ENCODE measurements at regions not wholly inside any gene's neighbourhood (a gene's known extent, or its start where the extent isn't known, plus 50 kb on each side); places are given as distances from the start of the nearest gene placed in this dataset.

GRCh38 chr12:132409495-132410295 lies 80.3 kb upstream of the FBRSL1 start:
- Mint-ChIP-seq H3K4me1 (ENCODE audit: unreplicated experiment) (no peaks in the 10 kb centered on the region), H3K4me3 (ENCODE audit: unreplicated experiment) (no peak overlapping the region), H3K9me3 (ENCODE audit: unreplicated experiment) (no peaks in the 10 kb centered on the region), H3K27me3 (ENCODE audit: unreplicated experiment) (peaks cover 2% of the 10 kb centered on the region), H3K27ac (ENCODE audit: unreplicated experiment) (no peak overlapping the region), H3K36me3 (ENCODE audit: unreplicated experiment) (no peaks in the 10 kb centered on the region)
- no peak for DNase-seq (ENCODE audit: extremely low spot score, unreplicated experiment)
- no peak for TF ChIP-seq CTCF (IDR thresholded peaks at IDR 0.05)

- no peak for TF ChIP-seq CTCF (IDR thresholded peaks at IDR 0.05)
- DNase-seq (ENCODE audit: extremely low spot score, unreplicated experiment) = no peak
- H3K4me3 Mint-ChIP-seq (ENCODE audit: unreplicated experiment) = no peak overlapping the region
- H3K27ac Mint-ChIP-seq (ENCODE audit: unreplicated experiment) = no peak overlapping the region
- H3K36me3 Mint-ChIP-seq (ENCODE audit: unreplicated experiment) = no peaks in the 10 kb centered on the region
- peaks cover 2% of the 10 kb centered on the region for H3K27me3 Mint-ChIP-seq (ENCODE audit: unreplicated experiment)
- no peaks in the 10 kb centered on the region for H3K4me1 Mint-ChIP-seq (ENCODE audit: unreplicated experiment)
- no peaks in the 10 kb centered on the region for H3K9me3 Mint-ChIP-seq (ENCODE audit: unreplicated experiment)
Observed at GRCh38 chr12:132408626-132409494, 79.5 kb upstream of the GALNT9 start.

- H3K4me1 Mint-ChIP-seq (ENCODE audit: unreplicated experiment) = no peaks in the 10 kb centered on the region
- H3K36me3 Mint-ChIP-seq (ENCODE audit: unreplicated experiment) = no peaks in the 10 kb centered on the region
- no peak overlapping the region for H3K4me3 Mint-ChIP-seq (ENCODE audit: unreplicated experiment)
- H3K27ac Mint-ChIP-seq (ENCODE audit: unreplicated experiment) = no peak overlapping the region
- H3K9me3 Mint-ChIP-seq (ENCODE audit: unreplicated experiment) = no peaks in the 10 kb centered on the region
- no peak for TF ChIP-seq CTCF (IDR thresholded peaks at IDR 0.05)
- no peak for DNase-seq (ENCODE audit: extremely low spot score, unreplicated experiment)
- peaks cover 2% of the 10 kb centered on the region for H3K27me3 Mint-ChIP-seq (ENCODE audit: unreplicated experiment)
Observed at GRCh38 chr12:132407992-132408391, 78.6 kb upstream of the GALNT9 start.

GRCh38 chr12:132407451-132407961 lies 78.1 kb upstream of the GALNT9 start:
- no peak overlapping the region for H3K4me3 Mint-ChIP-seq (ENCODE audit: unreplicated experiment)
- H3K9me3 Mint-ChIP-seq (ENCODE audit: unreplicated experiment) = no peaks in the 10 kb centered on the region
- no peaks in the 10 kb centered on the region for H3K36me3 Mint-ChIP-seq (ENCODE audit: unreplicated experiment)
- peaks cover 5% of the 10 kb centered on the region for H3K27me3 Mint-ChIP-seq (ENCODE audit: unreplicated experiment)
- TF ChIP-seq CTCF (IDR thresholded peaks at IDR 0.05) = no peak
- DNase-seq (ENCODE audit: extremely low spot score, unreplicated experiment) = no peak
- H3K4me1 Mint-ChIP-seq (ENCODE audit: unreplicated experiment) = no peaks in the 10 kb centered on the region
- no peak overlapping the region for H3K27ac Mint-ChIP-seq (ENCODE audit: unreplicated experiment)
